OCI-LY7 (cell line): ENCODE measurements at regions not wholly inside any gene's neighbourhood (a gene's known extent, or its start where the extent isn't known, plus 50 kb on each side); places are given as distances from the start of the nearest gene placed in this dataset.

ENCODE experiments used
- BruUV-seq: library from RNA; stranded (reverse); fragments of 400-500 nt; replicated peaks from 2 replicates; lab custom pipeline; 2021; lab: Mats Ljungman, UMichigan
- CTCF ChIA-PET: fragments of 300-600 bp; sonication (Branson Sonifier 250); formaldehyde crosslinking; loops from one replicate; lab custom pipeline; 2022; ENCODE audit warnings: antibody characterized with exemption; ENCODE audit not compliant: unreplicated experiment; lab: Charles Lee
- POLR2A ChIA-PET: fragments of 300-600 bp; sonication (Branson Sonifier 250); formaldehyde crosslinking; loops from one replicate; lab custom pipeline; 2022; ENCODE audit warnings: antibody characterized with exemption; lab: Charles Lee
- DNase-seq: peaks from one replicate; pipeline ENCODE4 v3.0.0-alpha.2; 2015; ENCODE audit warnings: low spot score
- H2AFZ ChIP-seq: fragments of 200-600 bp; sonication (generic), shearing (Covaris generic); 2 replicates; pipeline ENCODE4 v1.6.1; 2014; ENCODE audit warnings: mild to moderate bottlenecking, antibody characterized with exemption, low read length, moderate library complexity
- H3K27ac ChIP-seq: fragments of 200-600 bp; sonication (generic); 2 replicates; pipeline ENCODE4 v1.5.1; 2014; ENCODE audit warnings: mixed run types, low read depth, mild to moderate bottlenecking, moderate library complexity, low read length, inconsistent platforms; ENCODE audit not compliant: poor library complexity, severe bottlenecking
- H3K36me3 ChIP-seq: fragments of 200-600 bp; sonication (generic); 2 replicates; pipeline ENCODE4 v1.6.1; 2014; ENCODE audit warnings: mild to moderate bottlenecking, antibody characterized with exemption, low read length, moderate library complexity, mixed read lengths; ENCODE audit not compliant: insufficient read depth
- H3K4me1 ChIP-seq: fragments of 200-600 bp; sonication (generic); 2 replicates; pipeline ENCODE4 v1.5.1; 2014; ENCODE audit warnings: mild to moderate bottlenecking, low read length; ENCODE audit not compliant: insufficient read depth, poor library complexity, severe bottlenecking
- H3K4me2 ChIP-seq: fragments of 200-600 bp; sonication (generic); 2 replicates; pipeline ENCODE4 v1.6.1; 2014; ENCODE audit warnings: mild to moderate bottlenecking, low read length
- H3K4me3 ChIP-seq: fragments of 200-600 bp; sonication (generic); 2 replicates; pipeline ENCODE4 v1.5.1; 2014; ENCODE audit warnings: mild to moderate bottlenecking, low read depth, low read length; ENCODE audit not compliant: poor library complexity, severe bottlenecking
- H3K79me2 ChIP-seq: fragments of 200-600 bp; sonication (generic); 2 replicates; pipeline ENCODE4 v1.6.1; 2016; ENCODE audit warnings: low read depth, mild to moderate bottlenecking, low read length, moderate library complexity, mixed read lengths; ENCODE audit not compliant: insufficient read depth
- H3K9me2 ChIP-seq: fragments of 200-600 bp; sonication (generic); 2 replicates; pipeline ENCODE4 v1.6.1; 2016; ENCODE audit warnings: mild to moderate bottlenecking, low read length, mixed read lengths; ENCODE audit not compliant: insufficient read depth
- H3K9me3 ChIP-seq: fragments of 200-600 bp; sonication (generic); 2 replicates; pipeline ENCODE4 v1.6.1; 2014; ENCODE audit warnings: mild to moderate bottlenecking, mixed run types, low read length, mixed read lengths
- H4K20me1 ChIP-seq: fragments of 200-600 bp; sonication (generic); 2 replicates; pipeline ENCODE4 v1.6.1; 2014; ENCODE audit warnings: mild to moderate bottlenecking, antibody characterized with exemption, low read length, moderate library complexity, mixed read lengths; ENCODE audit not compliant: insufficient read depth
- EZH2phosphoT487 ChIP-seq: fragments of 200-600 bp; sonication (generic); IDR thresholded peaks from 2 replicates; pipeline ENCODE4 v1.6.1; 2018; ENCODE audit warnings: low read depth, borderline replicate concordance, mild to moderate bottlenecking, mixed run types, antibody characterized with exemption, low read length, moderate library complexity, mixed read lengths
- intact Hi-C: fragments of 100-400 bp; cut with micrococcal nuclease; formaldehyde crosslinking; loops from one replicate; pipeline ENCODE4 v1.10.0; 2022; ENCODE audit not compliant: unreplicated experiment
- TF ChIP-seq, protein P1 (sequence below): fragments of 200-600 bp; sonication (generic); conservative IDR thresholded peaks from 2 replicates; pipeline ENCODE4 v1.5.1; 2014; ENCODE audit warnings: mild to moderate bottlenecking, antibody characterized with exemption, low read length, moderate library complexity, mixed read lengths

DNA sequence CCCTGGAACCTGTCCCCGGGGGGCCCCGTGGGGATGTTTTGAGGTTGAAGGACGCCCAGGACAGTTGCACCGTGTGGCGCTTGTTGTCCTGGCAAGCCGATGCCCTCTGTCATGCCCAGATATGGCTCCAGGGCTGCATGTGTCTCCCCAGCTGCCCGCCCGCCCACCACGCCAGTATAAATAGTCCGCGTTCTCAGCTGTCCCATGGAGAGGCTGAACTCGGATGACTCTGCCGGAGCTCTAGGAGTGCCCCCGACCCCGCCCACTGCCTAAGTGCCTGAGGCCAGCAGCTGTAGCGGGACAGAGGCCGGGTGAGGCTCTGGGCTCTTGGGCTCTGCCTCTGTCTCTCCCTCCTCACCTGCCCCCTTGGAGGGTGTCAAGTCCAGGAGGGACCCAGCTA lies 83.0 kb upstream of the GATA5 start:
- Histone ChIP-seq H2AFZ (no peak overlapping the region), H3K79me2 (no peaks in the 10 kb centered on the region), H3K9me3 (no peaks in the 10 kb centered on the region), H3K4me3 (no peak overlapping the region), H3K27ac (no peak overlapping the region), H4K20me1 (no peaks in the 10 kb centered on the region), H3K4me2 (no peak overlapping the region), H3K4me1 (peaks cover 8% of the 10 kb centered on the region), H3K9me2 (no peaks in the 10 kb centered on the region), H3K36me3 (no peaks in the 10 kb centered on the region)
- ChIA-PET POLR2A (no interaction called here), CTCF (no interaction called here)
- no peak for DNase-seq
- intact Hi-C loops: no loop called here
- no TSS peak for BruUV-seq
- TF ChIP-seq EZH2phosphoT487: no peak
- TF ChIP-seq, protein P1, sequence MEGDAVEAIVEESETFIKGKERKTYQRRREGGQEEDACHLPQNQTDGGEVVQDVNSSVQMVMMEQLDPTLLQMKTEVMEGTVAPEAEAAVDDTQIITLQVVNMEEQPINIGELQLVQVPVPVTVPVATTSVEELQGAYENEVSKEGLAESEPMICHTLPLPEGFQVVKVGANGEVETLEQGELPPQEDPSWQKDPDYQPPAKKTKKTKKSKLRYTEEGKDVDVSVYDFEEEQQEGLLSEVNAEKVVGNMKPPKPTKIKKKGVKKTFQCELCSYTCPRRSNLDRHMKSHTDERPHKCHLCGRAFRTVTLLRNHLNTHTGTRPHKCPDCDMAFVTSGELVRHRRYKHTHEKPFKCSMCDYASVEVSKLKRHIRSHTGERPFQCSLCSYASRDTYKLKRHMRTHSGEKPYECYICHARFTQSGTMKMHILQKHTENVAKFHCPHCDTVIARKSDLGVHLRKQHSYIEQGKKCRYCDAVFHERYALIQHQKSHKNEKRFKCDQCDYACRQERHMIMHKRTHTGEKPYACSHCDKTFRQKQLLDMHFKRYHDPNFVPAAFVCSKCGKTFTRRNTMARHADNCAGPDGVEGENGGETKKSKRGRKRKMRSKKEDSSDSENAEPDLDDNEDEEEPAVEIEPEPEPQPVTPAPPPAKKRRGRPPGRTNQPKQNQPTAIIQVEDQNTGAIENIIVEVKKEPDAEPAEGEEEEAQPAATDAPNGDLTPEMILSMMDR: no peak

GRCh38 chr20:62560162-62560561 lies 82.1 kb upstream of the SLCO4A1 start:
- H3K9me2 ChIP-seq: no peaks in the 10 kb centered on the region
- CTCF ChIA-PET: interaction anchor here (0.6 kb wide), 1 partner anchor 35 kb away, joined by 3 read pairs; no protein-coding TSS in a partner anchor

DNA sequence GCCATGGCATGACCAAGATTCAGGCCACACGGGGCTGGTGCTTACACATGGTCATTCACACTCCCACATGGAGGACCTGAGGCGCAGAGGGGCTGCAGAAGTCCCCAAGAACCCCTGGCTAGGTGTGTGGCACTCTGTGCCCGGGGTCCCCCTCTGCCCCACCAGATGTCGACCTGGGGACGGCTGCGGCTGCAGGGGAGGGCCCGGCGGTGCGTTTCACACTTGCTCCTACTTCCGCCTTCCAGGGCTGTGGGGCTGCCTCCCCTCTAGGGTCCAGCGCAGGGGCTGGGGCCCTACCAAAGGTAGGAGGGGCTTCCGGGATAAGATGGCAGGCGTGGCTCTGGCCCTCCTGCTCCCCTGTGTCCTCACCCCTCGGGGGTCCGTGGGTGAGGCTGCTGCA lies 81.1 kb upstream of the SLCO4A1 start:
- BruUV-seq: no TSS peak
- H3K4me3 ChIP-seq: no peak overlapping the region
- intact Hi-C loops: no loop called here
- H3K4me1 ChIP-seq: peaks cover 8% of the 10 kb centered on the region
- no peaks in the 10 kb centered on the region for H3K9me2 ChIP-seq
- DNase-seq: peak; percentile 57
- peak overlapping the region; percentile 33; the same call in 1 of the 2 replicates for H3K4me2 ChIP-seq
- ChIA-PET CTCF (no interaction called here), POLR2A (no interaction called here)
- H3K9me3 ChIP-seq: no peaks in the 10 kb centered on the region
- H2AFZ ChIP-seq: peak overlapping the region; percentile 76
- H3K27ac ChIP-seq: no peak overlapping the region
- TF ChIP-seq EZH2phosphoT487: no peak
- TF ChIP-seq, protein P1: no peak
- no peaks in the 10 kb centered on the region for H3K79me2 ChIP-seq
- H3K36me3 ChIP-seq: no peaks in the 10 kb centered on the region
- H4K20me1 ChIP-seq: no peaks in the 10 kb centered on the region

More at GRCh38 chr20:62560162-62560561, 82.1 kb upstream of the SLCO4A1 start:
- BruUV-seq: no TSS peak
- H2AFZ ChIP-seq: no peak overlapping the region
- H3K4me3 ChIP-seq: no peak overlapping the region
- no peaks in the 10 kb centered on the region for H4K20me1 ChIP-seq
- no peak for TF ChIP-seq EZH2phosphoT487
- TF ChIP-seq, protein P1: no peak
- no peak for DNase-seq
- peaks cover 8% of the 10 kb centered on the region for H3K4me1 ChIP-seq
- no peaks in the 10 kb centered on the region for H3K9me3 ChIP-seq
- POLR2A ChIA-PET: interaction anchor here (0.6 kb wide), 1 partner anchor 44 kb away, joined by 4 read pairs; no protein-coding TSS in a partner anchor
- intact Hi-C loops: no loop called here
- no peaks in the 10 kb centered on the region for H3K79me2 ChIP-seq
- no peak overlapping the region for H3K27ac ChIP-seq
- no peaks in the 10 kb centered on the region for H3K36me3 ChIP-seq
- H3K4me2 ChIP-seq: no peak overlapping the region
